Hepatocyte (in vitro differentiated cells): ENCODE measurements at regions not wholly inside any gene's neighbourhood (a gene's known extent, or its start where the extent isn't known, plus 50 kb on each side); places are given as distances from the start of the nearest gene placed in this dataset.

Source experiments
- CTCF ChIP-seq: fragments of 200-600 bp; sonication (generic); IDR thresholded peaks from 2 replicates; pipeline ENCODE4 v1.5.1; 2016; ENCODE audit warnings: antibody characterized with exemption, mild to moderate bottlenecking; ENCODE audit not compliant: poor library complexity
- EZH2 ChIP-seq: fragments of 200-600 bp; sonication (generic); IDR thresholded peaks from 2 replicates; pipeline ENCODE4 v1.6.1; 2016; ENCODE audit warnings: antibody characterized with exemption, mild to moderate bottlenecking, borderline replicate concordance

- TF ChIP-seq CTCF (no peak), EZH2 (no peak)
These were observed 115.1 kb downstream of the ESM1 start for GRCh38 chr5:54870271-54870670.
